K562 (cell line): ENCODE measurements at regions not wholly inside any gene's neighbourhood (a gene's known extent, or its start where the extent isn't known, plus 50 kb on each side); places are given as distances from the start of the nearest gene placed in this dataset.

ENCODE experiments used
- ATAC-seq: fragments of 200-7000 bp; cut with Tn5 transposase; 3 replicates; pipeline ENCODE4 v1.9.1; 2020; ENCODE audit warnings: moderate library complexity
- BruUV-seq: library from RNA; stranded (reverse); fragments of 400-500 nt; replicated peaks from 2 replicates; lab custom pipeline; 2021; lab: Mats Ljungman, UMichigan
- CTCF ChIA-PET: fragments of 300-600 bp; formaldehyde crosslinking; extraction: SDS; loops from one replicate; lab custom pipeline; 2021; ENCODE audit warnings: low intra/inter-chr PET ratio; lab: Yijun Ruan, JAX
- POLR2A ChIA-PET: fragments of 300-600, 350-650 bp; sonication (Branson Sonifier 250); formaldehyde crosslinking; extraction: SDS; loops from one replicate; lab custom pipeline; 2021; ENCODE audit warnings: antibody characterized with exemption, inconsistent platforms; lab: Yijun Ruan, JAX
- DNase-seq, 4 experiments: peaks; one replicate each; pipeline versions ENCODE4 v3.0.0 to v3.0.0-alpha.2; 2011 to 2018; ENCODE audit warnings: low spot score in 3 of 4, mixed read lengths in 3 of 4; ENCODE audit errors: extremely low read depth in 1 of 4
- FAIRE-seq: peaks from 2 replicates; lab custom pipeline; 2011; peaks lifted over from hg19 to GRCh38; lab: Jason Lieb, UNC
- H2AFZ ChIP-seq: 2 replicates; pipeline ENCODE4 v1.6.0; 2011; ENCODE audit warnings: low read depth, low read length, control low read depth, inconsistent platforms
- H3K27ac ChIP-seq: fragments of 200-600 bp; 3 replicates; pipeline ENCODE4 v1.8.0; 2011; ENCODE audit warnings: low read depth, mild to moderate bottlenecking, control low read depth, inconsistent platforms, low read length, moderate library complexity, mixed read lengths; ENCODE audit errors: extremely low read depth
- H3K27me3 ChIP-seq, 2 experiments: fragments of 300-600 bp in 1 of 2; 2 replicates in 1 of 2; 3 replicates in 1 of 2; pipeline versions ENCODE4 v1.6.0 to v1.8.0; 2011; ENCODE audit warnings: inconsistent platforms in 2 of 2, low read length in 2 of 2, mild to moderate bottlenecking in 1 of 2, mixed read lengths in 1 of 2, moderate library complexity in 1 of 2; ENCODE audit not compliant: control insufficient read depth in 2 of 2, insufficient read depth in 2 of 2
- H3K36me3 ChIP-seq: fragments of 300-600 bp; 3 replicates; pipeline ENCODE4 v1.8.0; 2011; ENCODE audit warnings: mild to moderate bottlenecking, low read length, inconsistent platforms; ENCODE audit not compliant: control insufficient read depth, insufficient read depth
- H3K4me1 ChIP-seq, 2 experiments: fragments of 200-600 bp in 1 of 2; replicated peaks in 1 of 2; 2 replicates in 1 of 2; 3 replicates in 1 of 2; pipeline versions ENCODE4 v1.5.1 to v1.8.0; 2011; ENCODE audit warnings: inconsistent platforms in 2 of 2, low read length in 2 of 2, mild to moderate bottlenecking in 1 of 2, mixed read lengths in 1 of 2, moderate library complexity in 1 of 2; ENCODE audit not compliant: control insufficient read depth in 2 of 2, insufficient read depth in 2 of 2
- H3K4me2 ChIP-seq: 2 replicates; pipeline ENCODE4 v1.6.1; 2011; ENCODE audit warnings: low read length, control low read depth, inconsistent platforms, mixed read lengths; ENCODE audit not compliant: insufficient read depth
- H3K4me3 ChIP-seq: fragments of 200-600 bp; sonication (generic), shearing (Covaris generic); 2 replicates; pipeline ENCODE4 v1.5.1; 2016; ENCODE audit warnings: control low read depth, inconsistent platforms
- H3K79me2 ChIP-seq: fragments of 200-600 bp; 3 replicates; pipeline ENCODE4 v1.8.0; 2011; ENCODE audit warnings: low read length, inconsistent platforms; ENCODE audit not compliant: control insufficient read depth, insufficient read depth
- H3K9ac ChIP-seq, 2 experiments: 2 replicates each; pipeline versions ENCODE4 v1.6.0 to v1.6.1; 2011; ENCODE audit warnings: low read depth in 2 of 2, low read length in 2 of 2, control low read depth in 1 of 2, inconsistent platforms in 1 of 2, mild to moderate bottlenecking in 1 of 2, mixed read lengths in 1 of 2; ENCODE audit not compliant: insufficient read depth in 1 of 2
- H3K9me1 ChIP-seq: one replicate; pipeline ENCODE4 v1.6.0; 2011; ENCODE audit warnings: inconsistent platforms, mild to moderate bottlenecking, low read length, moderate library complexity; ENCODE audit not compliant: control insufficient read depth, insufficient read depth
- H3K9me3 ChIP-seq: replicated peaks from 2 replicates; pipeline ENCODE4 v1.5.1; 2011; ENCODE audit warnings: low read depth, low read length, inconsistent platforms; ENCODE audit not compliant: control insufficient read depth, insufficient read depth
- H4K20me1 ChIP-seq: replicated peaks from 2 replicates; pipeline ENCODE4 v1.6.1; 2011; ENCODE audit warnings: low read length, inconsistent platforms, mixed read lengths; ENCODE audit not compliant: control insufficient read depth, insufficient read depth
- CCAR2 ChIP-seq: fragments of 200-400 bp; formaldehyde crosslinking; IDR thresholded peaks from 2 replicates; pipeline ENCODE4 v1.6.1; 2017; ENCODE audit warnings: mild to moderate bottlenecking, low read depth, low read length
- CTBP1 ChIP-seq: fragments of 450-650 bp; IDR thresholded peaks from 2 replicates; pipeline ENCODE4 v1.6.1; 2016; ENCODE audit warnings: borderline replicate concordance
- FOXA3 ChIP-seq, 2 experiments: fragments of 450-650 bp in 1 of 2; sonication (generic) in 1 of 2; formaldehyde crosslinking; IDR thresholded peaks in 1 of 2; conservative IDR thresholded peaks in 1 of 2; 2 replicates each; pipeline versions ENCODE4 v1.4.0 to v1.8.0; 2020 to 2022; ENCODE audit warnings: mild to moderate bottlenecking in 2 of 2, missing genetic modification reagents in 1 of 2
- KHSRP ChIP-seq: fragments of 450-650 bp; IDR thresholded peaks from 2 replicates; pipeline ENCODE4 v1.6.1; 2017
- MYC ChIP-seq, 2 experiments: fragments of 250-450 bp in 1 of 2; sonication (Bioruptor Pico) in 1 of 2; IDR thresholded peaks; 2 replicates each; pipeline versions ENCODE4 v1.5.1 to v1.6.1; 2012 to 2021; ENCODE audit warnings: low read depth in 2 of 2, borderline replicate concordance in 1 of 2, improper control_type of control experiment in 1 of 2, low read length in 1 of 2, mild to moderate bottlenecking in 1 of 2, moderate library complexity in 1 of 2
- NKRF ChIP-seq: fragments of 450-650 bp; IDR thresholded peaks from 2 replicates; pipeline ENCODE4 v1.6.1; 2016; ENCODE audit warnings: borderline replicate concordance
- NONO ChIP-seq, 2 experiments: fragments of 200-400 bp in 1 of 2; fragments of 450-650 bp in 1 of 2; formaldehyde crosslinking in 1 of 2; IDR thresholded peaks; 2 replicates each; pipeline ENCODE4 v1.6.1; 2017; ENCODE audit warnings: low read depth in 2 of 2, mild to moderate bottlenecking in 2 of 2, moderate library complexity in 2 of 2, low read length in 1 of 2
- PBX2 ChIP-seq, 2 experiments: IDR thresholded peaks in 1 of 2; conservative IDR thresholded peaks in 1 of 2; 2 replicates each; pipeline ENCODE4 v1.6.1; 2016; ENCODE audit warnings: low read depth in 2 of 2, mild to moderate bottlenecking in 1 of 2, missing compliant biosample characterization in 1 of 2, missing genetic modification characterization in 1 of 2, moderate library complexity in 1 of 2
- ZBTB8A ChIP-seq: fragments of 450-650 bp; IDR thresholded peaks from 2 replicates; pipeline ENCODE4 v1.6.1; 2018; ENCODE audit warnings: mild to moderate bottlenecking, moderate library complexity; ENCODE audit not compliant: partially characterized antibody
- WGBS: fragments of 100-300 bp; shearing (Covaris generic); methylation state at CpG from one replicate; pipeline ENCODE4 v1.1.6; 2016; ENCODE audit warnings: low coverage, mixed read lengths; ENCODE audit not compliant: insufficient coverage; ENCODE audit errors: missing lambda C conversion rate; 5-methylcytosine and 5-hydroxymethylcytosine counted together
- in situ Hi-C: fragments of 300-500 bp; cut with MboI; formaldehyde crosslinking; loops from 4 replicates; pipeline ENCODE4 v1.15.0; 2018; ENCODE audit warnings: inconsistent platforms, mixed read lengths
- intact Hi-C: fragments of 100-400 bp; cut with micrococcal nuclease; formaldehyde crosslinking; loops from 2 replicates; pipeline ENCODE4 v1.14.2; 2022

- intact Hi-C loops: no loop called here
- in situ Hi-C loops: no loop called here
- H3K4me3 ChIP-seq: no peak overlapping the region
- no peak overlapping the region for H3K4me2 ChIP-seq
- H3K79me2 ChIP-seq: no peaks in the 10 kb centered on the region
- no TSS peak for BruUV-seq
- FAIRE-seq (no peak), ATAC-seq (no peak), DNase-seq (no peak)
- no peak overlapping the region for H2AFZ ChIP-seq
- 0% methylated on average over 6 of the region's 6 CpGs for WGBS
- H3K27me3 ChIP-seq: no peaks in the 10 kb centered on the region; a peak in 1 of 5 replicates
- H3K9me1 ChIP-seq: no peaks in the 10 kb centered on the region
- no peaks in the 10 kb centered on the region for H3K4me1 ChIP-seq
- no peak overlapping the region for H3K9ac ChIP-seq
- CTCF ChIA-PET: no interaction called here
- POLR2A ChIA-PET: interaction anchor here (0.6 kb wide), 3 partner anchors 9 to 1829 kb away, joined by 3 read pairs; no protein-coding TSS in a partner anchor
- no peak overlapping the region for H3K27ac ChIP-seq
- no peaks in the 10 kb centered on the region for H3K9me3 ChIP-seq
- no peak for TF ChIP-seq ZBTB8A
- TF ChIP-seq PBX2 (CRISPR knock-in tag; IDR thresholded peaks at IDR 0.05; ENCODE audit: low read depth): no peak
- no peak for TF ChIP-seq PBX2 (tag; conservative IDR thresholded peaks at IDR 0.05; ENCODE audit: low read depth)
- no peak for TF ChIP-seq NKRF
- no peak for TF ChIP-seq KHSRP
- TF ChIP-seq CTBP1: no peak
- TF ChIP-seq CCAR2: no peak
- TF ChIP-seq NONO (IDR thresholded peaks at IDR 0.05; ENCODE audit: low read depth in 2 of 2, low read length in 1 of 2): no peak
- TF ChIP-seq MYC (IDR thresholded peaks at IDR 0.05; ENCODE audit: low read depth, low read length): no peak
- TF ChIP-seq MYC (CRISPR knock-in tag; IDR thresholded peaks at IDR 0.05; ENCODE audit: borderline replicate concordance, low read depth): no peak
- no peak for TF ChIP-seq FOXA3 (CRISPR knock-in tag; conservative IDR thresholded peaks at IDR 0.05 in 1 of 2, IDR thresholded peaks at IDR 0.05 in 1 of 2)
- TF ChIP-seq, all 486 proteins: peak for 0
- no peaks in the 10 kb centered on the region for H4K20me1 ChIP-seq
- no peaks in the 10 kb centered on the region for H3K36me3 ChIP-seq
Observed at GRCh38 chr19:30792561-30793505, 420.6 kb downstream of the ZNF536 start.
